Esophagus muscularis mucosa (tissue), 4 donors: ENCODE measurements at regions not wholly inside any gene's neighbourhood (a gene's known extent, or its start where the extent isn't known, plus 50 kb on each side); places are given as distances from the start of the nearest gene placed in this dataset.

Experiments used
- CTCF ChIP-seq, 3 experiments: fragments of 200-600 bp in 2 of 3; fragments of 450-650 bp in 1 of 3; sonication (generic) in 2 of 3; IDR thresholded peaks; one replicate each; pipeline ENCODE4 v1.5.1; 2017 to 2019; ENCODE audit warnings: antibody characterized with exemption in 3 of 3, mild to moderate bottlenecking in 2 of 3, moderate library complexity in 1 of 3
- EP300 ChIP-seq: sonication (generic); formaldehyde crosslinking; IDR thresholded peaks from one replicate; pipeline ENCODE4 v1.6.1; 2017; ENCODE audit warnings: antibody characterized with exemption
- POLR2A ChIP-seq: fragments of 450-650 bp; IDR thresholded peaks from one replicate; pipeline ENCODE4 v1.6.1; 2017; ENCODE audit warnings: antibody characterized with exemption, moderate library complexity, mild to moderate bottlenecking, low read depth

- TF ChIP-seq CTCF (IDR thresholded peaks at IDR 0.05) = no peak
- no peak for TF ChIP-seq EP300
- no peak for TF ChIP-seq POLR2A
These were observed 401.4 kb downstream of the TNS3 start for GRCh38 chr7:47180516-47180826.
